ENCODE measurements at regions not wholly inside any gene's neighbourhood (a gene's known extent, or its start where the extent isn't known, plus 50 kb on each side); places are given as distances from the start of the nearest gene placed in this dataset.

DNA sequence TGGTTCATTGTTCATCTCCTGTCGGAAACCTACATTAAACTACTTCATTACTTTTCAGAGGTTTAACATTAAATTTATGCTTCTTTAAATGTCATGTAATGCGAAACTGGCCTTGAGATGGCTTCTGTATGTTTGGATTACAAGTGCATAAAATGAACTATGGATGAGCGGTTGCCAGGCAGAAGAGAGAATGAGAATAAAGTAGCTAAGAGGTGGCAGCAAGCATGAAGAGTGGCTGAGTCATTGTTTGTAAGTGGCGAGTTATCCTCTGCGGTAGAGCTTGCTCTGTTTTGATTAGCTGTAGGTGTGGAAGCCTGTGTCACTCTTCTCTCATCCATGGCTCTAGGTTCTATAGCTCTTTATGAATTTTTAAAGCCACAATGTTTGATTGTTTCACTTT lies 1139.6 kb upstream of the PCDH9 start:
- TF ChIP-seq ZNF23 (CRISPR knock-in tag; IDR thresholded peaks at IDR 0.05), result no peak
- TF ChIP-seq NFYB (IDR thresholded peaks at IDR 0.05; ENCODE audit: extremely low read depth, insufficient read length), result no peak
- no peak for TF ChIP-seq CBX2 (IDR thresholded peaks at IDR 0.05; ENCODE audit: insufficient read depth, low read length, poor library complexity, severe bottlenecking)
- TF ChIP-seq POLR2G (IDR thresholded peaks at IDR 0.05; ENCODE audit: low read depth, low read length), result no peak

Data from K562 (cell line).